ENCODE measurements at regions not wholly inside any gene's neighbourhood (a gene's known extent, or its start where the extent isn't known, plus 50 kb on each side); places are given as distances from the start of the nearest gene placed in this dataset.

- Histone ChIP-seq H3K9me3 (ENCODE audit: low read length) (no peaks in the 10 kb centered on the region), H3K4me3 (ENCODE audit: low read length) (no peak overlapping the region), H3K4me2 (ENCODE audit: low read length) (no peak overlapping the region), H3K36me3 (ENCODE audit: insufficient read depth, low read length) (no peaks in the 10 kb centered on the region), H3K27ac (ENCODE audit: low read length) (no peak overlapping the region), H3F3A (ENCODE audit: insufficient read depth, low read length, poor library complexity, severe bottlenecking) (no peaks in the 10 kb centered on the region), H3K9ac (ENCODE audit: low read length) (no peak overlapping the region), H3K27me3 (ENCODE audit: insufficient read depth, low read depth, low read length) (no peaks in the 10 kb centered on the region), H3K79me2 (replicated peaks; ENCODE audit: insufficient read depth, low read length) (no peaks in the 10 kb centered on the region), H4K20me1 (ENCODE audit: insufficient read depth) (no peaks in the 10 kb centered on the region), H3K9me2 (ENCODE audit: insufficient read depth, low read length) (no peaks in the 10 kb centered on the region), H2AFZ (ENCODE audit: low read depth, low read length) (no peak overlapping the region)
- no peak for TF ChIP-seq EZH2 (IDR thresholded peaks at IDR 0.05; ENCODE audit: borderline replicate concordance, insufficient read depth, low read length, poor library complexity, severe bottlenecking)
- TF ChIP-seq MXI1 (conservative IDR thresholded peaks at IDR 0.05; ENCODE audit: poor library complexity, severe bottlenecking), result no peak
- no peak for TF ChIP-seq SMC3 (conservative IDR thresholded peaks at IDR 0.05; ENCODE audit: poor library complexity)
- no peak for TF ChIP-seq EP300 (conservative IDR thresholded peaks at IDR 0.05; ENCODE audit: poor library complexity, severe bottlenecking)
- no peak for TF ChIP-seq REST (IDR thresholded peaks at IDR 0.05; ENCODE audit: borderline replicate concordance)
- TF ChIP-seq, protein P1, sequence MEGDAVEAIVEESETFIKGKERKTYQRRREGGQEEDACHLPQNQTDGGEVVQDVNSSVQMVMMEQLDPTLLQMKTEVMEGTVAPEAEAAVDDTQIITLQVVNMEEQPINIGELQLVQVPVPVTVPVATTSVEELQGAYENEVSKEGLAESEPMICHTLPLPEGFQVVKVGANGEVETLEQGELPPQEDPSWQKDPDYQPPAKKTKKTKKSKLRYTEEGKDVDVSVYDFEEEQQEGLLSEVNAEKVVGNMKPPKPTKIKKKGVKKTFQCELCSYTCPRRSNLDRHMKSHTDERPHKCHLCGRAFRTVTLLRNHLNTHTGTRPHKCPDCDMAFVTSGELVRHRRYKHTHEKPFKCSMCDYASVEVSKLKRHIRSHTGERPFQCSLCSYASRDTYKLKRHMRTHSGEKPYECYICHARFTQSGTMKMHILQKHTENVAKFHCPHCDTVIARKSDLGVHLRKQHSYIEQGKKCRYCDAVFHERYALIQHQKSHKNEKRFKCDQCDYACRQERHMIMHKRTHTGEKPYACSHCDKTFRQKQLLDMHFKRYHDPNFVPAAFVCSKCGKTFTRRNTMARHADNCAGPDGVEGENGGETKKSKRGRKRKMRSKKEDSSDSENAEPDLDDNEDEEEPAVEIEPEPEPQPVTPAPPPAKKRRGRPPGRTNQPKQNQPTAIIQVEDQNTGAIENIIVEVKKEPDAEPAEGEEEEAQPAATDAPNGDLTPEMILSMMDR (IDR thresholded peaks at IDR 0.05; ENCODE audit: poor library complexity, severe bottlenecking), result no peak
- TF ChIP-seq RAD21 (conservative IDR thresholded peaks at IDR 0.05), result no peak
- no peak for TF ChIP-seq TAF1 (IDR thresholded peaks at IDR 0.05; ENCODE audit: low read depth)
- TF ChIP-seq POLR2AphosphoS5 (IDR thresholded peaks at IDR 0.05), result no peak
Measured at GRCh38 chr12:125286005-125286727, 220.9 kb downstream of the AACS start.

DNA sequence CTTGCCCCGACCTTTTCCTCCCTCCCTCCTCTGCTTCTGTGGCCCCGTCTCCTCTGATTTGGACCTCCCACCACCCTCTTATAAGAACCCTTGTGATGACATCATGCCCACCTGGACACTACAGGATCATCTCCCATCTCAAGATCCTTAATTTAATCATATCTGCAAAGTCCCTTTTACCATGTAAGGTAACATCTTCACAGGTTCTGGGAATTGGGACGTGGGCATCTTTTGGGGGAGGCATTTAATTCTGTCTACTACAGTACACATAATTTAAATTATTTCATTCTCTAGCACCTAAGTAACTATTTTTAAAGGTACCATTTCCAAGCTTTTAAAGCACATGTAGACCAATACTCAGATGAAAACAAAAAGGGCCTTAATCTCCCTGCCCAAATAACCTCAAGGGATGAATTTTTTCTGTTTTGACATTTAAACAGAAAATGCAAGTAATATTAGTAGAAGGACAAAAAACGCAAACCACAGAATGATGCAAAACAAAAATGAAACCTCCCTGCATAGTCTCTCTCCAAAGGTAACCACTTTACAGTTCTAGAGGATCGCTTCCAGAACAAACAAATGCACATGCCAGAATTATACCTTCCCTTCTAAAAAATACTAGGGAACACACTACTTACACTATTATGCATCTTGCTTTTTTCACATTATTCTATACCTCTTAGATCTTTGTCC lies 222.1 kb downstream of the AACS start:
- Histone ChIP-seq H3K9me2 (ENCODE audit: insufficient read depth, low read length) (no peaks in the 10 kb centered on the region), H3K4me3 (ENCODE audit: low read length) (no peak overlapping the region), H3K4me2 (ENCODE audit: low read length) (no peak overlapping the region), H4K20me1 (ENCODE audit: insufficient read depth) (no peaks in the 10 kb centered on the region), H3K36me3 (ENCODE audit: insufficient read depth, low read length) (no peaks in the 10 kb centered on the region), H3K79me2 (replicated peaks; ENCODE audit: insufficient read depth, low read length) (no peaks in the 10 kb centered on the region), H2AFZ (ENCODE audit: low read depth, low read length) (no peak overlapping the region), H3K9ac (ENCODE audit: low read length) (no peak overlapping the region), H3K9me3 (ENCODE audit: low read length) (no peaks in the 10 kb centered on the region), H3K27me3 (ENCODE audit: insufficient read depth, low read depth, low read length) (no peaks in the 10 kb centered on the region), H3K27ac (ENCODE audit: low read length) (no peak overlapping the region), H3F3A (ENCODE audit: insufficient read depth, low read length, poor library complexity, severe bottlenecking) (no peaks in the 10 kb centered on the region)
- TF ChIP-seq EZH2 (IDR thresholded peaks at IDR 0.05; ENCODE audit: borderline replicate concordance, insufficient read depth, low read length, poor library complexity, severe bottlenecking) (no peak), POLR2AphosphoS5 (IDR thresholded peaks at IDR 0.05) (no peak)
